ENCODE measurements at regions not wholly inside any gene's neighbourhood (a gene's known extent, or its start where the extent isn't known, plus 50 kb on each side); places are given as distances from the start of the nearest gene placed in this dataset.

GRCh38 chr4:175033162-175033561, 115.0 kb downstream of the ADAM29 start:
- DNase-seq (ENCODE audit: low spot score) (no peak), ATAC-seq (ENCODE audit: insufficient number of reproducible peaks, low FRiP score, low read depth) (no peak)
- H3K9me3 ChIP-seq, result no peaks in the 10 kb centered on the region
- TF ChIP-seq, protein P1, sequence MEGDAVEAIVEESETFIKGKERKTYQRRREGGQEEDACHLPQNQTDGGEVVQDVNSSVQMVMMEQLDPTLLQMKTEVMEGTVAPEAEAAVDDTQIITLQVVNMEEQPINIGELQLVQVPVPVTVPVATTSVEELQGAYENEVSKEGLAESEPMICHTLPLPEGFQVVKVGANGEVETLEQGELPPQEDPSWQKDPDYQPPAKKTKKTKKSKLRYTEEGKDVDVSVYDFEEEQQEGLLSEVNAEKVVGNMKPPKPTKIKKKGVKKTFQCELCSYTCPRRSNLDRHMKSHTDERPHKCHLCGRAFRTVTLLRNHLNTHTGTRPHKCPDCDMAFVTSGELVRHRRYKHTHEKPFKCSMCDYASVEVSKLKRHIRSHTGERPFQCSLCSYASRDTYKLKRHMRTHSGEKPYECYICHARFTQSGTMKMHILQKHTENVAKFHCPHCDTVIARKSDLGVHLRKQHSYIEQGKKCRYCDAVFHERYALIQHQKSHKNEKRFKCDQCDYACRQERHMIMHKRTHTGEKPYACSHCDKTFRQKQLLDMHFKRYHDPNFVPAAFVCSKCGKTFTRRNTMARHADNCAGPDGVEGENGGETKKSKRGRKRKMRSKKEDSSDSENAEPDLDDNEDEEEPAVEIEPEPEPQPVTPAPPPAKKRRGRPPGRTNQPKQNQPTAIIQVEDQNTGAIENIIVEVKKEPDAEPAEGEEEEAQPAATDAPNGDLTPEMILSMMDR (IDR thresholded peaks at IDR 0.05), result no peak
- no peaks in the 10 kb centered on the region for H3K36me3 ChIP-seq
- H3K4me3 ChIP-seq, result no peak overlapping the region
- H3K4me1 ChIP-seq (ENCODE audit: control insufficient read depth in 1 of 2, low read depth in 2 of 2), result peaks cover 0 to 27% of the 10 kb centered on the region in 2 donors
- H3K27ac ChIP-seq, result no peak overlapping the region
- H3K27me3 ChIP-seq (replicated peaks; ENCODE audit: insufficient read depth), result no peaks in the 10 kb centered on the region

- Histone ChIP-seq H3K36me3 (no peaks in the 10 kb centered on the region), H3K4me3 (no peak overlapping the region), H3K27me3 (replicated peaks; ENCODE audit: insufficient read depth) (no peaks in the 10 kb centered on the region), H3K4me1 (ENCODE audit: control insufficient read depth in 1 of 2, low read depth in 2 of 2) (peaks cover 0 to 32% of the 10 kb centered on the region in 2 donors), H3K9me3 (no peaks in the 10 kb centered on the region), H3K27ac (no peak overlapping the region)
- ATAC-seq (ENCODE audit: insufficient number of reproducible peaks, low FRiP score, low read depth) (no peak), DNase-seq (ENCODE audit: low spot score) (no peak)
- TF ChIP-seq, protein P1 (IDR thresholded peaks at IDR 0.05), result no peak
Measured at GRCh38 chr4:175034007-175034406, 115.8 kb downstream of the ADAM29 start.

GRCh38 chr4:175034986-175035705, 117.0 kb downstream of the ADAM29 start:
- peaks cover 0 to 33% of the 10 kb centered on the region in 2 donors for H3K4me1 ChIP-seq (ENCODE audit: control insufficient read depth in 1 of 2, low read depth in 2 of 2)
- no peak for DNase-seq (ENCODE audit: low spot score)
- no peak overlapping the region for H3K4me3 ChIP-seq
- H3K9me3 ChIP-seq, result no peaks in the 10 kb centered on the region
- TF ChIP-seq, protein P1 (IDR thresholded peaks at IDR 0.05), result no peak
- no peak overlapping the region for H3K27ac ChIP-seq
- no peaks in the 10 kb centered on the region for H3K27me3 ChIP-seq (replicated peaks; ENCODE audit: insufficient read depth)
- no peak for ATAC-seq (ENCODE audit: insufficient number of reproducible peaks, low FRiP score, low read depth)
- no peaks in the 10 kb centered on the region for H3K36me3 ChIP-seq

GRCh38 chr4:175035905-175036304, 117.7 kb downstream of the ADAM29 start:
- H3K4me3 ChIP-seq, result no peak overlapping the region
- H3K27ac ChIP-seq, result no peak overlapping the region
- TF ChIP-seq, protein P1 (IDR thresholded peaks at IDR 0.05), result no peak
- DNase-seq (ENCODE audit: low spot score) (no peak), ATAC-seq (ENCODE audit: insufficient number of reproducible peaks, low FRiP score, low read depth) (no peak)
- no peaks in the 10 kb centered on the region for H3K9me3 ChIP-seq
- no peaks in the 10 kb centered on the region for H3K36me3 ChIP-seq
- peaks cover 0 to 30% of the 10 kb centered on the region in 2 donors for H3K4me1 ChIP-seq (ENCODE audit: control insufficient read depth in 1 of 2, low read depth in 2 of 2)
- H3K27me3 ChIP-seq (replicated peaks; ENCODE audit: insufficient read depth), result no peaks in the 10 kb centered on the region

GRCh38 chr4:175048111-175048784, 130.1 kb downstream of the ADAM29 start:
- H3K9me3 ChIP-seq, result no peaks in the 10 kb centered on the region
- no peaks in the 10 kb centered on the region for H3K4me1 ChIP-seq (ENCODE audit: control insufficient read depth in 1 of 2, low read depth in 2 of 2)
- no peak overlapping the region for H3K4me3 ChIP-seq
- ATAC-seq (ENCODE audit: insufficient number of reproducible peaks, low FRiP score, low read depth) (no peak), DNase-seq (ENCODE audit: low spot score) (no peak)
- TF ChIP-seq, protein P1 (IDR thresholded peaks at IDR 0.05), result no peak
- no peak overlapping the region for H3K27ac ChIP-seq
- H3K27me3 ChIP-seq (replicated peaks; ENCODE audit: insufficient read depth), result no peaks in the 10 kb centered on the region
- no peaks in the 10 kb centered on the region for H3K36me3 ChIP-seq
